MM.1S (cell line): ENCODE measurements at regions not wholly inside any gene's neighbourhood (a gene's known extent, or its start where the extent isn't known, plus 50 kb on each side); places are given as distances from the start of the nearest gene placed in this dataset.

Experiments
- DNase-seq: peaks from one replicate; pipeline ENCODE4 v3.0.0-alpha.2; 2015
- H2AFZ ChIP-seq: fragments of 300-600 bp; sonication (generic); 2 replicates; pipeline ENCODE4 v1.6.0; 2016; ENCODE audit warnings: antibody characterized with exemption, low read length
- H3F3A ChIP-seq: fragments of 300-600 bp; sonication (generic); 2 replicates; pipeline ENCODE4 v1.6.1; 2016; ENCODE audit warnings: mild to moderate bottlenecking, antibody characterized with exemption, low read length, moderate library complexity, mixed read lengths; ENCODE audit not compliant: insufficient read depth
- H3K27ac ChIP-seq: fragments of 300-600 bp; sonication (generic); 2 replicates; pipeline ENCODE4 v1.5.1; 2016; ENCODE audit warnings: mild to moderate bottlenecking, low read length
- H3K27me3 ChIP-seq: fragments of 300-600 bp; sonication (generic); replicated peaks from 2 replicates; pipeline ENCODE4 v1.6.0; 2016; ENCODE audit warnings: low read length; ENCODE audit not compliant: insufficient read depth
- H3K36me3 ChIP-seq: fragments of 300-600 bp; sonication (generic); replicated peaks from 2 replicates; pipeline ENCODE4 v1.6.1; 2016; ENCODE audit warnings: mild to moderate bottlenecking, low read length, mixed read lengths; ENCODE audit not compliant: insufficient read depth
- H3K4me1 ChIP-seq: fragments of 300-600 bp; sonication (generic); 2 replicates; pipeline ENCODE4 v1.6.1; 2016; ENCODE audit warnings: low read length, mixed read lengths
- H3K4me2 ChIP-seq: fragments of 300-600 bp; sonication (generic); 2 replicates; pipeline ENCODE4 v1.6.0; 2016; ENCODE audit warnings: low read depth, low read length
- H3K4me3 ChIP-seq: fragments of 300-600 bp; sonication (generic); 2 replicates; pipeline ENCODE4 v1.5.1; 2016; ENCODE audit warnings: low read length, mixed read lengths
- H3K79me2 ChIP-seq: fragments of 300-600 bp; sonication (generic); 2 replicates; pipeline ENCODE4 v1.6.1; 2016; ENCODE audit warnings: mixed run types, low read length, mixed read lengths
- H3K9ac ChIP-seq: fragments of 300-600 bp; sonication (generic); 2 replicates; pipeline ENCODE4 v1.6.1; 2016; ENCODE audit warnings: low read length, mixed read lengths
- H3K9me2 ChIP-seq: fragments of 300-600 bp; sonication (generic); replicated peaks from 2 replicates; pipeline ENCODE4 v1.6.1; 2016; ENCODE audit warnings: mild to moderate bottlenecking, low read length, mixed read lengths; ENCODE audit not compliant: insufficient read depth
- H3K9me3 ChIP-seq: fragments of 300-600 bp; sonication (generic); replicated peaks from 2 replicates; pipeline ENCODE4 v1.6.1; 2016; ENCODE audit warnings: mild to moderate bottlenecking, low read length, mixed read lengths; ENCODE audit not compliant: insufficient read depth
- H4K20me1 ChIP-seq: fragments of 300-600 bp; sonication (generic); 2 replicates; pipeline ENCODE4 v1.6.1; 2016; ENCODE audit warnings: mild to moderate bottlenecking, low read length, moderate library complexity, mixed read lengths; ENCODE audit not compliant: insufficient read depth
- EZH2 ChIP-seq: fragments of 300-600 bp; sonication (generic); optimal IDR thresholded peaks from 2 replicates; pipeline ENCODE3; 2017; ENCODE audit warnings: low read depth, mild to moderate bottlenecking, antibody characterized with exemption, low read length, mixed read lengths
- EZH2phosphoT487 ChIP-seq: fragments of 300-600 bp; sonication (generic); IDR thresholded peaks from 2 replicates; pipeline ENCODE4 v1.6.1; 2018; ENCODE audit warnings: antibody characterized with exemption, low read length
- TF ChIP-seq, protein P1 (sequence below): fragments of 300-600 bp; sonication (generic); IDR thresholded peaks from 2 replicates; pipeline ENCODE4 v1.5.1; 2016; ENCODE audit warnings: antibody characterized with exemption, low read length, mixed read lengths

DNA sequence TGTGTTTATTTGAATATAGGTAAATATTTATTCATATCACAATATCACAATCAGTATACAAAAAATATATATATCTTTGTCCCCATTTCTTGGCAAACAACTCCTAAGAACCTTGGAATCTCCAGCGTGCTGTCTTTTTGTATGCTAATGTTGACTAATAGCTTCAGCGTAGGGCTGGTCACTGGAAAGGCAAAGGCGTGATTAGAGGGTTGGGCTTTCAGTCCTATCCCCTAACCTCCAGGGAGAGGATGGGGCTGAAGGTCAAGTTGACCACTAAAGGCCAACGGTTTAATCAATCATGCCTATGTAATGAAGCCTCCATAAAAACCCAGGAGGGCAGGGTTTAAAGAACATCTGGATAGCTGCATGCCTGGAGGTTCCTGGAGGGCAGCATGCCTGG lies 79.6 kb upstream of the BNC2 start:
- Histone ChIP-seq H3K27me3 (no peaks in the 10 kb centered on the region), H3K9me2 (no peaks in the 10 kb centered on the region), H3K36me3 (no peaks in the 10 kb centered on the region), H3K79me2 (no peaks in the 10 kb centered on the region), H3K4me1 (no peaks in the 10 kb centered on the region), H3K9ac (no peak overlapping the region), H3F3A (no peaks in the 10 kb centered on the region), H3K27ac (no peak overlapping the region), H4K20me1 (no peaks in the 10 kb centered on the region), H3K4me3 (no peak overlapping the region), H3K4me2 (no peak overlapping the region), H3K9me3 (no peaks in the 10 kb centered on the region), H2AFZ (no peak overlapping the region)
- no peak for DNase-seq
- TF ChIP-seq EZH2, result no peak
- TF ChIP-seq, protein P1, sequence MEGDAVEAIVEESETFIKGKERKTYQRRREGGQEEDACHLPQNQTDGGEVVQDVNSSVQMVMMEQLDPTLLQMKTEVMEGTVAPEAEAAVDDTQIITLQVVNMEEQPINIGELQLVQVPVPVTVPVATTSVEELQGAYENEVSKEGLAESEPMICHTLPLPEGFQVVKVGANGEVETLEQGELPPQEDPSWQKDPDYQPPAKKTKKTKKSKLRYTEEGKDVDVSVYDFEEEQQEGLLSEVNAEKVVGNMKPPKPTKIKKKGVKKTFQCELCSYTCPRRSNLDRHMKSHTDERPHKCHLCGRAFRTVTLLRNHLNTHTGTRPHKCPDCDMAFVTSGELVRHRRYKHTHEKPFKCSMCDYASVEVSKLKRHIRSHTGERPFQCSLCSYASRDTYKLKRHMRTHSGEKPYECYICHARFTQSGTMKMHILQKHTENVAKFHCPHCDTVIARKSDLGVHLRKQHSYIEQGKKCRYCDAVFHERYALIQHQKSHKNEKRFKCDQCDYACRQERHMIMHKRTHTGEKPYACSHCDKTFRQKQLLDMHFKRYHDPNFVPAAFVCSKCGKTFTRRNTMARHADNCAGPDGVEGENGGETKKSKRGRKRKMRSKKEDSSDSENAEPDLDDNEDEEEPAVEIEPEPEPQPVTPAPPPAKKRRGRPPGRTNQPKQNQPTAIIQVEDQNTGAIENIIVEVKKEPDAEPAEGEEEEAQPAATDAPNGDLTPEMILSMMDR, result no peak
- TF ChIP-seq EZH2phosphoT487, result no peak

DNA sequence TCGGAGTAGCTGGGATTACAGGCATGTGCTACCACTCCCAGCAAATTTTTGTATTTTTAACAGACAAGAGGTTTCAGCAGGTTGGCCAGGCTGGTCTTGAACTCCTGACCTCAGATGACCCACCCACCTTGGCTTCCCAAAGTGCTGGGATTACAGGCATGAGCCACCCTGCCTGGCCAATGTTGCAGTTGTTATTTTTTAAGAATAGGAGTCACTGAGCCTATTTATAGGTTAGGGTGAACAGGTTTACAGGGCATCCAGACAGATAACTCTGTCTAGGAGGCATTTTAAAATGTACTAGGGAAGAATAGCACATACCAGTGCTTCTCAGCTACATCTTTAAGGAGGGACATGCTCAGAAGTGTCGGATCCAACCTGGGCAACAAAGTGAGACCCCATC lies 60.1 kb upstream of the BNC2 start:
- TF ChIP-seq, protein P1, result no peak
- TF ChIP-seq EZH2phosphoT487 (no peak), EZH2 (no peak)
- DNase-seq, result no peak
- Histone ChIP-seq H3F3A (no peaks in the 10 kb centered on the region), H4K20me1 (no peaks in the 10 kb centered on the region), H3K9me2 (no peaks in the 10 kb centered on the region), H3K4me3 (no peak overlapping the region), H3K79me2 (no peaks in the 10 kb centered on the region), H3K36me3 (no peaks in the 10 kb centered on the region), H3K9ac (no peak overlapping the region), H2AFZ (no peak overlapping the region), H3K4me1 (no peaks in the 10 kb centered on the region), H3K4me2 (no peak overlapping the region), H3K9me3 (no peaks in the 10 kb centered on the region), H3K27me3 (no peaks in the 10 kb centered on the region), H3K27ac (no peak overlapping the region)

DNA sequence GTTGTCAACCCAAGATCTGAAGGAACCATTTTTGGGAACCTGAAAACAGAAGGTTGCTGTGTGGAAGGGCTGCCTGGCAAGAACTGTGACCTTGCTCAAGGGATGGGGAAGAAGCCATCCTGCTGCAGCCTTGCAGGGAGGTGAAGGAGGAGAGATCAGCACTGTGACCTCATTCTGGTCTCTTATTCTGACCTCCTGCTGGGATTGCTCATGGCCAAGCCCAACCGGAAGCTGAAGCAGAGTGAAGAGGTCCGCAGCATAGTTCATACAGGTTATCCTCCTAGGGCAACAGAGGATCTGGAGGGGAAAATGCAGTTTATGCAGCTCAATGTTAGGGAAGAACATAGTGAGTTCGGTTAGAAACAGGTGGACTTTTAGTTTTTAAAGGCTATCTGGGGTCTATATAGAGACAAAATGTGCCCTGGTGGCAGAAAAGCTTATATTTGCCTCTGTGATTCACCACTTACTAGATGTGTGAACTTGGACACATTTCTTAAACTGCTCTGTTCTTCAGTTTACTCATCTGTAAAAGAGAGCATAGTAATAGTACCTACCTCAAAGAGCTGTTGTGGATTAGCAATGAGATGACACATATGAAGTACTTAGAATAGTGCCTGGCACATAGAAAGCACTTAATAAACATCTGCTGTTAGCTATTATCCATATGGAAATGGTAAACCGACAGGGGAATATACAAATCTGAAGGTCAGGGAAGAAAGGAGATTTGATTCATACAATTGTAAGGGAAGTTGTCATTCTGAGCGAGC lies 57.9 kb upstream of the BNC2 start:
- no peaks in the 10 kb centered on the region for H3K9me3 ChIP-seq
- TF ChIP-seq EZH2phosphoT487 (no peak), EZH2 (no peak)
- TF ChIP-seq, protein P1, result no peak

More for the DNA sequence above, 57.9 kb upstream of the BNC2 start:
- Histone ChIP-seq H3K4me3 (no peak overlapping the region), H2AFZ (no peak overlapping the region), H3K79me2 (no peaks in the 10 kb centered on the region), H3K4me1 (no peaks in the 10 kb centered on the region), H4K20me1 (no peaks in the 10 kb centered on the region), H3K4me2 (no peak overlapping the region), H3K9ac (no peak overlapping the region), H3F3A (no peaks in the 10 kb centered on the region), H3K9me2 (no peaks in the 10 kb centered on the region), H3K27ac (no peak overlapping the region), H3K36me3 (no peaks in the 10 kb centered on the region), H3K27me3 (no peaks in the 10 kb centered on the region)
- no peak for DNase-seq
